Inferior parietal cortex (tissue), 1 donor: ENCODE measurements at regions not wholly inside any gene's neighbourhood (a gene's known extent, or its start where the extent isn't known, plus 50 kb on each side); places are given as distances from the start of the nearest gene placed in this dataset.

Experiments used
- DNase-seq: peaks from one replicate; pipeline ENCODE4 v3.0.0-alpha.2; 2016; ENCODE audit errors: extremely low spot score

- no peak for DNase-seq
These were observed 284.8 kb downstream of the THBS2 start for GRCh38 chr6:168968801-168969200.

- DNase-seq = no peak
These were observed 285.4 kb downstream of the THBS2 start for GRCh38 chr6:168968228-168968627.

DNA sequence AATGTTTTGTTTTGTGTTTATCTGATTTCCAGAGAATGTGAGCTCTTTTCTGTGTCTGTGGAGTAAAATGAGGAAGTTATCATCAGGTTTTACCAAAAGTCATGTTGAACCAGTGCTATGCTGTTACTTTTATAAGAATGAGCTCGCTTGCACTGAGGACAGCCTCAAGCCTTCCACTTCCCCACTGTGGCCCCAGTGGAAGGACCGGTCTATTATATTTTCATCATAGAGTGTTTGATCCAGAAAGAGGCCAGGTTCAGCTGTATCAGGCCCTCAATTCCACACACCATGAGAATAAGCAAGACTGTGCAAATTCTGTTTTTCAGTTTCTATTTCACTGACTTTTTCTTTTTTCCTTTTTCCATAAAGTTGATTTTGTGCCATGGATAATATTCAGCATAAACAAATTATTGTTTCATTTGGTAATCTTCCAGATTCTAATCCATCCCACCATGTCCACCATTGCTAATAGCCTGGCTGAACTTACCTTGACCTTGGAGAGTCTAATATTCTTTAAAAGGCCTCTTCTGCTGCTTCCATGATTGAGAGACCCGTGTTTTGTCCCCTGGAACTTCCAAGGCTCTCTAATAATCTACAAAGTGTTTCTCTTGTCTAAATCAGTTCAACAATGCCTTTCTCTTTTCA is 286.2 kb downstream of the THBS2 start:
- no peak for DNase-seq

DNA sequence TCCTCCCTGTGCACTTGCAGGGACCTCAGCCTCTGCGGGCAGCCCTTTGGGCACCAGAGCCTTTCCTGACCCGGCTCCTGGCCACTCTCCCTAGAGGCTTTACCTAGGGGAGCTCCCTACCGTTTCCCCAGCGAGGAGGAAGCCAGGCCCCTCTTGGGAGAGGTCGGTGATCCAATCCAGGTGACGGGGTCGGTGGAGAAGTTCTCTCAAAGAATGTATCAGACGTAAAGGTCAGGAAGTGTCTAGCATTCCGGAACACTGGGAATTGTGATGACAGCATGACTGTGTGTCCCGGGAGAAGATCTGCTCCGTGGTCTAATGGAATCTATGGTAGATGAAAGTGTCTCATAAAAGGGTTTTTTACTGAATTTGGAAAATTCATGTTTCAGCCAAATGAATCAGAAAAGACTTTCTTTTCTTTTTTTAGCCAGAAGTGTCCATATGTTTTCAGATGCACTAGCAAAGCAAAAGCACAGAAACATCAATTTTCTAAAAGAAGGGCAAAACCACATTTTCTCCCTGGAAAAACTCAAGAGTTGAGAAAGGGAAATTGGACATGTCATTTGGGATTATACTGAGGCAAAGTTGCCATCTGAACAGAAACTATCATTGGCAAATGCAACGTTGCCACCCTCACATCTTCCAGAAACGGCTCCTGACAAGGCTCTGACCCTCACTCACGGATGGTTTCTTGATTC is 289.4 kb downstream of the THBS2 start:
- DNase-seq = no peak

DNA sequence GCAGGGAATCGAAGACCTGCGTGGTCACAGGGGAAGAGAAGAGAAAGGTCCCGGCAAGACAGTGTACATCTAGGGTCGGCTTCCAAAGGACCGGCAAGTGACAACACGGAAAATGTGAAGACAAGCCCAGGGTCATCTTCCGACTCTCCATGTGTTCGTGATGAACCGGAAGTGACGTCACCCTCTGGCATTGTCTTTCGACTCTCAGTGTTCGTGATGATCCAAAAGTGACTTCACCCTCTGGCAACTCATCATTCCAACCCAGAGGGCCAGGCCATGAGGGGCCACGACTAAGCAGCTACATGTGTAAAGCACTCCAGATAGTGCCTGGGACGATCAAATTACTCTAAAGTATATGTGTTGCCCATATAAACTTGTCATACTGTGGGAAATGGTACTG is 290.8 kb downstream of the THBS2 start:
- no peak for DNase-seq

DNA sequence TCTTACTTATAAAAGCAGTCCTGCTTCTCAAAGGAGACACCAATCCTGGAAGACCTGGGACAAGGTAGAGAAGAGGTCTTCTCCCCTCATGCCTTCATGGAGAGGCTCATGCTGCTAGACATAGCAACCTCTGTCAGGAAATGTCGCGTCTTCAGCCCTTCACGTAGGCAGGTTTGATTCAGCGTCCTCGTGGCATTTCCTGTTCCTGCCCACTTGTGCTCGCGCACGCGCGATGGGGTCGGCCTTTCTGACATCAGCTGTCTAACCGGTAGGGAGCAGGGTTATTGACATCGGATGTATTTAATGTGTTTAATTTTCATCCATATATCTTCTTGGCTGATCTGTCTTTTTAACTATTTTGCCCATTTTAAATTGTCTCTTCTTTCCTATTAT is 292.4 kb downstream of the THBS2 start:
- DNase-seq = no peak

DNA sequence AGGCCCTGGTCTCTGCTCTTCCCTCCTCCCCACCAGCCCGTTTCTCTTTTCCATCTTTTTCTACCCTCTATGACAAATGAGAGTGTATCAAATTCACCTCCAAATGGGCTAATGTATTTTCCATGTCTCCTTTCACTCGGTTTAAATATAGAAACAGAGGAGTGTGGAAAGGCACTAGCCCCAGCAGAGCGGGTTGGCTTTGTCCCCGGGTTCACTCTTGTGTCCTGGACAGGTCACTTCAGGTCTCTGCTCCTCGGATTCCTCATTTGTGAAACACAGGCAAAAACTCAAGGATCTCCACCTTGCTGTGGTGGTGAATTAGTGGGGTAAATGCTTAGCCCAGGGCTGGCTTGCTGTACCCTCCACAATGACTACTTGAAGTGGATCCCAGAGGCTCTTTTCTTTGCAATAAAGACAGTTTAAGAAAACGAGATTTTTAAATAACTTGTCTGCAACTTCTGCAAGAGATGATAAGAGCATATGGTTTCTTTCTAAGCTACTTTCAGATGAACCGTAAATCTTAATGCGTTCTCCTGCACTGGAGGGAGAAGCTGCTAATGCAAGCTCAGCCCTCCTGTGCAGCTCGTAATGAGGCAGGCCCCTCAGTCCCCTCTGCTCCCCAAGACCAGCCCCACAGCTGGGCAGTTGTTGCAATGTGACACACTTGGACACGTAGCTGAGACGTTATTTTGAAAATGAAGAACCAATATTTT is 292.9 kb downstream of the THBS2 start:
- DNase-seq = no peak

DNA sequence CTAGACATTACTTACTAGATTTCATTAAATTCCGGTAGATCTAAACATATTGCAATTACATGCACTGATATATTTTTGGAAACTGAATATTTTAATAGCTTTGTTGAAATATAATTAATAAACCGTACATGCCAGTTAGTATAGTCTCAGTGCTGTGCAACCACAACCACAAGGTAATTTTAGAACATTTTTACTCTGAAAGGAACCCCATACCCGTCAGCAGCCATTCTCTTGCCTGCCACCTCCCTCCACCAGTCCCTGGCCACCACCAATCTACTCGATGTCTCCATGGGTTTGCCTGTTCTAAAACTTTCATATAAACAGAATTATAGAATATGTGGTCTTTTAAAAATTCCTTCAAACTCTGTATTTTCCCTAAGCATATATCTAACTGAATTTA is 293.9 kb downstream of the THBS2 start:
- DNase-seq = no peak

DNA sequence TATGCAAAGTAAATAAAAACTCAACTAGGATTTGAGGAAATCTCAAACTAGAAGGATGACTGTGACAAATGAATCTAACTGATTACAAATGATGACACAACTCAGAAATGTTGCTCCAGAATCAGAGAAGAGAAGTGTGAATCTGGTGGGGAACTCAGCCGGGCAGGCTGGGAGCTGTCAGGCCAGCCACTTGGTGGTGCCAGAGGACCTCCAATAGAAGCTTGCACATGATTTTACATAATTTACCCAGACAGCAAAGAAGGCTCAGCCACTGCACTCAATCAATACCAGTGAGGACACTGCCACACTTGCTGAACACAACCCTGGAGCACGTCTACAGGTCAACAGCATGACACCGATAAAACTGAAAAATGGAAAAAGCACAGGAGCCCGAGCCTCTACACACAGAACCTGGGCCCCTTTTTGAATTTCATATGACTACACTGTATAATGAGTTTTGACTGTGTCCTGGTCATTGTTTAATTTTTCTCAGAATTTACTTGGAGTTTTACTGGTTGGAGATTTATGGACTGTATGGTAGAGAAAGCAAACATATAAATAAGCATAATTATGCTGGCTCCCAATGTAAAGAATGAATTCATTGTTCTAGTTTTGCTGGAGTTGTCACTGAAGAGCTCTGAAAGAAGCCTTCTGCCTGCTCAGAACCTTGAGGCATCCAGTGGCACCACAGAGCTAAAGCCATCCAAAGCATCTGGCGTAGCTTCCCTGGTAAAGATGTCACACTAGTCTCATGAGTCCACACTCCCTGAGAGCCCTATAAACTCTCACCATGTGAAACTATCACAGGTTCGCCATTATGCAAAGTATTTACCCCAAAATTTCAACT is 296.5 kb downstream of the THBS2 start:
- peak; percentile 82 for DNase-seq

DNA sequence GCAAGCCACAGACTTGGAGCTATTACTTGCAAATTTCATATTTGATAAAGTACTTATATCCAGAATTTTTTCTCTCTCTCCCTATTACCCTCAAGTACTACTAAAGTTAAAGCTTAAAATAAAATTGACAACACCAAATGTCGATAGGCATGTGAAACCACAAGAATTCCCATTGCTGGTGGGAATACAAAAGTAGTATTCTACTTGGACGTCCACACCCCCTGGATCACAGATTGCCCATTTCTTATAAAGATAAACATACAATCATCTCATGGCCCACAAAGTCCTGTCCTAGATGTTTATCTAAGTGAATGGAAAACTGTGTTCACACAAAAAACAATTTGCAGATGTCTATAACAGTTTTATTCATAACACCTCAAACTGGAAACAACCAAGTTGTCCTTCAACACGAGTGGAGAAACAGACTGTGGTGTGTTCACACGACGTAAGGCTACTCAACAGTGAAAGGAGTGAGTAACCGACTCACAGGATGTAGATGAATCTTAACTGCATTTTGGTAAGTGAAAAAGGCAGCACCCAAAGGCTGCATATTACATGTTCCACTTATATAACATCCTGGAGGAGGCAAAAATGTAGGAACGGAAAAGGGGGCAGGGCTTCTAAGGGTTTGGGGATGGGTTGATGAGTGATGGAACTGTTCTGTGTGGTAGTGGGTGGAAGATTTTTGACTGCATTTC is 297.4 kb downstream of the THBS2 start:
- no peak for DNase-seq

GRCh38 chr6:168953461-168953860 is 300.2 kb downstream of the THBS2 start:
- no peak for DNase-seq

DNA sequence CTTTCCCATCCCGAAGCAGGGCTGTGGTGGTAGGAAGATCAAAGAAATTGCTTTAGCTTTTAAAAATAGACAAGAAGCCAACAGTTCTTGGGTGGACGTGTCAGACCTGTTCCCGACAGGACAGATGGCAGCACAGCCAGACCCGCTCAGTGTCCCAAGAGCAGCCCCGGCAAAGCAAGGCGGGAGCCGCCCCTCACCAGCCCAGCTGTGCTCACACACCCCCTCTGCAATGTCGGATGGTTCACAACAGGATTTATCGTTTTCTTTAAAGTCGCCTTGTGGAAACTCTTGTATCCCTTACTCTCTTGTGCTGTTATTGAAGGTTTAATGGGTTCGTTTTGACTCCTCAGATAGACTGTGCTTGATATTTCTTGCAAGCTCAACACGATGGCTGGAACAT is 302.4 kb downstream of the THBS2 start:
- no peak for DNase-seq

- no peak for DNase-seq
These were observed 302.8 kb downstream of the THBS2 start for GRCh38 chr6:168950858-168951214.

GRCh38 chr6:168949981-168950857 is 303.4 kb downstream of the THBS2 start:
- no peak for DNase-seq

- DNase-seq = no peak
These were observed 304.6 kb downstream of the THBS2 start for GRCh38 chr6:168948990-168949531.

DNA sequence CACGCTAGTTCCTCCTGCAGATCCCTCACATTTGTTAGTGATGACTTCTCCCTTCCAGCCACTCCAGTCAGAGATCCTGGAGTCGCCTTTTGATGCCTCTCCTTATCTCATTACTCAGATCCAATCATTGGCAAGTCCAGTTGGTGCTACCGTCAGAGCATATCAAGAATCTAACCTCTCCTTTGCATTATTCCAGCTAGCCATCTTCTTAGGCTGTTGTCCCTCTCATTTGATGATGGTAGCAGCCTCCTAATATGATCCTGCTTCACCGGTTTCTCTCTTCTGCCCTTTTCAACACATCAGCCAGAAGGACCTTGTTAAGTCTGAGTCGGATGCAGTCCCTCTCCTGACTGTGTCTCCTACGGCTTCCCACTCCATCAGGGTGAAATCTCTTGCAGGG is 305.6 kb downstream of the THBS2 start:
- no peak for DNase-seq

GRCh38 chr6:168943231-168943905 is 310.3 kb downstream of the THBS2 start:
- no peak for DNase-seq

GRCh38 chr6:168942646-168943045 is 311.0 kb downstream of the THBS2 start:
- no peak for DNase-seq

- DNase-seq = no peak
These were observed 312.6 kb downstream of the THBS2 start for GRCh38 chr6:168941036-168941435.

DNA sequence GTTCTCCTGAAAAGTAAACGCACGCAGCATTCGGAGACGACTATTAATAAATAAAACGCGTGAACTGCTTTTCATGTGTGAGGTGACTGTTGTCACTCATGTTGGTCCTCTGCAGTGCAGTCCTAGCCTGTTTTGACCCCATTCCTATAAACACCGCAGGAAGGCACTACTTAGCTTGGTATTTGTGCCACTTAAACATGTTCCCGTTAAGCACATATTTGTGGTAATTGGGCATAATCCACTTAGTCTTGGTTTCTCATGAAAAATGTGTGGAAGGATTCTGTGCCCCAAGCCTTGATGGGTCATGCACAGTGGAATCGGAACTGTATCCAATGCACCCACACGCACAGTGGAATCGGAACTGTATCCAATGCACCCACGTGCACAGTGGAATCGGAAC is 313.9 kb downstream of the THBS2 start:
- no peak for DNase-seq
